H1 (cell line): ENCODE measurements at regions not wholly inside any gene's neighbourhood (a gene's known extent, or its start where the extent isn't known, plus 50 kb on each side); places are given as distances from the start of the nearest gene placed in this dataset.

Experiments used
- CHD7 ChIP-seq: fragments of 300-600 bp; sonication (generic); IDR thresholded peaks from 2 replicates; pipeline ENCODE4 v1.7.1; 2012; ENCODE audit warnings: low read length, moderate library complexity, mild to moderate bottlenecking, inconsistent platforms; ENCODE audit not compliant: insufficient replicate concordance
- GABPA ChIP-seq: IDR thresholded peaks from 2 replicates; pipeline ENCODE4 v1.6.1; 2011; ENCODE audit warnings: mild to moderate bottlenecking, low read length, moderate library complexity, borderline replicate concordance; ENCODE audit not compliant: insufficient read depth
- JUND ChIP-seq: IDR thresholded peaks from 2 replicates; pipeline ENCODE4 v1.6.1; 2011; ENCODE audit warnings: mild to moderate bottlenecking, improper control_type of control experiment, low read length
- NRF1 ChIP-seq: IDR thresholded peaks from 2 replicates; pipeline ENCODE4 v1.6.1; 2011; ENCODE audit warnings: mild to moderate bottlenecking, low read depth, low read length, improper control_type of control experiment
- RBBP5 ChIP-seq: IDR thresholded peaks from 2 replicates; pipeline ENCODE4 v1.7.1; 2012; ENCODE audit warnings: low read depth, mild to moderate bottlenecking, inconsistent platforms, low read length, moderate library complexity, borderline replicate concordance
- SP4 ChIP-seq: IDR thresholded peaks from 2 replicates; pipeline ENCODE4 v1.6.1; 2012; ENCODE audit warnings: low read length, inconsistent platforms
- SUZ12 ChIP-seq: fragments of 200-600 bp; sonication (generic); IDR thresholded peaks from 2 replicates; pipeline ENCODE4 v1.6.1; 2012; ENCODE audit warnings: mild to moderate bottlenecking, inconsistent platforms, low read length, moderate library complexity, mixed read lengths
- TAF7 ChIP-seq: optimal IDR thresholded peaks from 2 replicates; pipeline ENCODE3; 2011; ENCODE audit warnings: low read depth, mild to moderate bottlenecking, inconsistent platforms, low read length, moderate library complexity, borderline replicate concordance
- TCF12 ChIP-seq: IDR thresholded peaks from 2 replicates; pipeline ENCODE4 v1.6.1; 2011; ENCODE audit warnings: low read depth, mild to moderate bottlenecking, low read length

- TF ChIP-seq CHD7 (no peak), NRF1 (no peak), SUZ12 (no peak), RBBP5 (no peak), TAF7 (no peak), TCF12 (no peak), SP4 (no peak), GABPA (no peak), JUND (no peak)
Observed at GRCh38 chr6:9766240-9766915, 648.5 kb downstream of the TFAP2A start (continued).
